DND-41 (cell line): ENCODE measurements at regions not wholly inside any gene's neighbourhood (a gene's known extent, or its start where the extent isn't known, plus 50 kb on each side); places are given as distances from the start of the nearest gene placed in this dataset.

Experiments used
- CTCF ChIP-seq: IDR thresholded peaks from 2 replicates; pipeline ENCODE4 v1.5.1; 2012; ENCODE audit warnings: borderline replicate concordance, low read length, moderate library complexity, mild to moderate bottlenecking; ENCODE audit not compliant: poor library complexity, severe bottlenecking; ENCODE audit errors: extremely low read depth
- EZH2 ChIP-seq: IDR thresholded peaks from 3 replicates; pipeline ENCODE4 v1.6.1; 2012; ENCODE audit warnings: borderline replicate concordance, low read depth, mild to moderate bottlenecking, moderate library complexity, low read length, inconsistent platforms; ENCODE audit not compliant: severe bottlenecking

- TF ChIP-seq CTCF: no peak
- TF ChIP-seq EZH2: no peak
Measured at GRCh38 chr20:22716821-22717351, 132.5 kb upstream of the FOXA2 start.
